ENCODE measurements at regions not wholly inside any gene's neighbourhood (a gene's known extent, or its start where the extent isn't known, plus 50 kb on each side); places are given as distances from the start of the nearest gene placed in this dataset.

GRCh38 chr17:77321649-77322513 lies 181.1 kb downstream of the SEC14L1 start:
- peak; percentile 61 for DNase-seq (ENCODE audit: low spot score)

GRCh38 chr17:77322514-77323412 lies 182.0 kb downstream of the SEC14L1 start:
- DNase-seq (ENCODE audit: low spot score) = peak; percentile 72

- DNase-seq (ENCODE audit: low spot score) = peak; percentile 67
These were observed 182.8 kb downstream of the SEC14L1 start for GRCh38 chr17:77323413-77324171.

GRCh38 chr17:77324227-77324626 lies 183.5 kb downstream of the SEC14L1 start:
- DNase-seq (ENCODE audit: low spot score) = peak; percentile 47

GRCh38 chr17:77325577-77326075 lies 184.9 kb downstream of the SEC14L1 start:
- no peak for DNase-seq (ENCODE audit: low spot score)

GRCh38 chr17:77326076-77326591 lies 185.4 kb downstream of the SEC14L1 start:
- DNase-seq (ENCODE audit: low spot score) = no peak

GRCh38 chr17:77326636-77327035 lies 185.9 kb downstream of the SEC14L1 start:
- no peak for DNase-seq (ENCODE audit: low spot score)

- no peak for DNase-seq (ENCODE audit: low spot score)
These were observed 186.4 kb downstream of the SEC14L1 start for GRCh38 chr17:77327181-77327565.

- no peak for DNase-seq (ENCODE audit: low spot score)
These were observed 187.0 kb downstream of the SEC14L1 start for GRCh38 chr17:77327566-77328464.

- DNase-seq (ENCODE audit: low spot score) = no peak
These were observed 188.3 kb downstream of the SEC14L1 start for GRCh38 chr17:77328823-77329740.

GRCh38 chr17:77329741-77330531 lies 189.2 kb downstream of the SEC14L1 start:
- no peak for DNase-seq (ENCODE audit: low spot score)

- DNase-seq (ENCODE audit: low spot score) = no peak
These were observed 189.9 kb downstream of the SEC14L1 start for GRCh38 chr17:77330602-77331081.

- DNase-seq (ENCODE audit: low spot score) = peak; percentile 92
These were observed 190.6 kb downstream of the SEC14L1 start for GRCh38 chr17:77331301-77331864.

GRCh38 chr17:77332034-77332971 lies 191.5 kb downstream of the SEC14L1 start:
- DNase-seq (ENCODE audit: low spot score) = no peak

- no peak for DNase-seq (ENCODE audit: low spot score)
These were observed 192.4 kb downstream of the SEC14L1 start for GRCh38 chr17:77332981-77333685.

- DNase-seq (ENCODE audit: low spot score) = no peak
These were observed 196.4 kb downstream of the SEC14L1 start for GRCh38 chr17:77337150-77337549.

Measured in left forelimb (tissue), 1 donor.